NCI-H510A (cell line): ENCODE measurements at regions not wholly inside any gene's neighbourhood (a gene's known extent, or its start where the extent isn't known, plus 50 kb on each side); places are given as distances from the start of the nearest gene placed in this dataset.
"Not testable (repeated sequence)": the region's sequence is repeated elsewhere in the genome, so short reads cannot be mapped to it uniquely, and the experiment has no call there.

Experiments used
- DNase-seq: peaks from one replicate; lab custom pipeline; 2025; lab: John Stamatoyannopoulos, UW

DNA sequence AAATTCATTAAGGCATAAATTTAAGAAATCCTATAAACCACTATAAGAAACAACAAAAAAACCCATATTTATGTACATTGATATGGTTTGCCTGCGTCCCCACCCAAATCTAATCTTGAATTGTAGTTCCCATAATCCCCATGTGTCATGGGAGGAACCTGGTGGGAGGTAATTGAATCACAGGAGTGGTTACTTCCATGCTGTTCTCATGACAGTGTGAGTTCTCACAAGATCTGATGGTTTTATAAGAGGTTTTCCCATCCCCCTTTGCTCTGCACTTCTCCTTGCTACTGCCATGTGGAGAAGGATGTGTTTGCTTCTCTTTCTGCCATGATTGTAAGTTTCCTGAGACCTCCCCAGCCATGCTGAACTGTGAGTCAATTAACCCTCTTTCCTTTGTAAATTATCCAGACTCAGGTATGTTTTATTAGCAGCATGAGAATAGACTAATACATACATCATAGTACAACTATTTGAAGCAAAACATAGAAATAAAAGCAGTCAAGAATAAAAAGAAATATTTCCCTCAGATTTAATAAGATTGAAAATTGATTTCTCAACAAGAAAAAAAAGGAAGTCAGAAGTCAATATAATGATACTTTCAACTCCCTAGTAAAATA lies 209.0 kb upstream of the GPC6 start:
- DNase-seq, result no peak

DNA sequence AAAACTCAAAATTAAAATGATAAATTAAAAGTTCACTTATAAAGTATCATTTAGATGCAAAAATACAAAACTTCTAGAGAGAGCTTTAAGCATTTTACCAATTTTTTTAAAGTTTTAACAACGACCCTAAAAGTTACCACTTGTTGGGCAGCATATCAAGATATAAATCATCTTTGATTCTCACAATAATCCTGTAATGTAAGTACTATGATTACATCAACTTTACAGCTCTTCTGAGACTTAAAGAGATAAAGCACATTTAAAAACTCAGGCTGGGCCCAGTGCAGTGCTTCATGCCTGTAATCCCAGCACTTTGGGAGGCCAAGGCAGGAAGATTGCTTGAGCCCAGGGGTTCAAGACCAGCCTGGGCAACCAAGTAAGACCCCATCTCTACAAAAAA lies 202.7 kb upstream of the GPC6 start:
- DNase-seq, result no peak

DNA sequence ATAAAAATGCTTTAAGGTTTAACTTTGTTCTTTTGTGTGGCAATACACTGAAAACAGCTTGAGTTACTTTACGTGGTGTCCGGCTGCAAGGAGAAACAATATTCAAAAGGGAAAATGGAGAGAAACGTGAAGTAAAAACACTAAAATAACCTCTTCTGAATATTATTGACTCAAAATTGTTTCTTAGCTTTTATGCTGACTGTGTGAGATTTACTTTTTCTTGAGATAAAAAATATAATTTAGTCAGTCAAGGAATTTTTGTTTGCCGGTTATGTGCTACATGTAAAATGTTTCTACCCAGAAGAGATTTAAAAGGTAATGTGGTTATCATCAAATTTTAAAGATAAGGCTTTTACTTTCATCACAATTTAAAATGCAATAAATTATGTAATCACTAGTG lies 200.6 kb upstream of the GPC6 start:
- DNase-seq, result no peak

DNA sequence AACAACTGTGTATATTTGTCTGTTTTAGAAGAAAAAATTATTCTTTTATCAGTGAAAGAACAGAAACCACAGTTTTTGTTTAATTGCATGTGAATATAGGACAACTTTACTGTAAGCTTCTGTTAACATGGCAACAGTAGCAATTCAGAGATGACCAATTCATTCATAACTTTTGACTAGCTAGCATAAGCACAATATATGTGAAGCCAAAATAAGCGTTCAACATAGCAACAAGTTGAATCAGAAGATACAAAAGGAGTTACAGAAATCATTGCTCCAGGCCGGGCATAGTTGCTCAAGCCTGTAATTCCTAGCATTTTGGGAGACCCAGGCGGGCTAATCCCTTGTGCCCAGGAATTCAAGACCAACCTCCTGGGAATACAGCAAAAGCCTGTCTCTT lies 197.1 kb upstream of the GPC6 start:
- DNase-seq, result no peak

DNA sequence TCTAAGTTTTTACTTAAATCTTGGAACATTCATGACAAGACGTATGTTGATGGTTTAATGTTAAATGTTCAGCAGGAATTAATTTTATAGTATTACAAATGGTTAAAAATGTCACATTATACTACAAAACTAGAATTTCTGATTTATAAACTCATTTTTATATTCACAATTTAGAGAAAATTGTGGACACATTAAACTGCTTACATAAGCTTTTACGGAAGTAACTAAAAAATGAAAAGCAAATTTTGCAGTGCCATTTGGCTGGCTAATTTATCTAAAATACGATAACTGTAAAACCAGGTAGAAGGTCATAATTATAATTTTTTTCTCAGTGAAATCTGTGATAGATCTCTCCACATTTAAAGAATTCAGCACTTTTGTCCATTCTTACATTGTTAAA lies 190.2 kb upstream of the GPC6 start:
- DNase-seq, result no peak

DNA sequence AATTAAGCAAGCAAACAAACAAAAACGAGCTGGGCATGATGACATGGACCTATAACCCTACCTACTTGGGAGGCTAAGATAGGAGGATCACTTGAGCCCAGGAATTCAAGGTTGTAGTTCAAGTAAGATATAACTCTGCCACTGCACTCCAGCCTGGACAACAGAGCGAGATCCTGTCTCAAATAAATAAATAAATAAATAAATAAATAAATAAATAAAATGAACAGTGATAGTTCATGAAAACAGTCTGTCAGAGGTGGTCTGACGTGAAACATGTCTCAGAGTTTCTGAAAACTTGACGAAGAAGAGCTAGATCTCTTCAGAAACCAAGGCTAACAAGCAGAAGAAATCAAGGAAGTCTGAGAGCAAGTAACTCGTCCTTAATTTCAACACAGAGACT lies 188.8 kb upstream of the GPC6 start:
- no peak for DNase-seq

DNA sequence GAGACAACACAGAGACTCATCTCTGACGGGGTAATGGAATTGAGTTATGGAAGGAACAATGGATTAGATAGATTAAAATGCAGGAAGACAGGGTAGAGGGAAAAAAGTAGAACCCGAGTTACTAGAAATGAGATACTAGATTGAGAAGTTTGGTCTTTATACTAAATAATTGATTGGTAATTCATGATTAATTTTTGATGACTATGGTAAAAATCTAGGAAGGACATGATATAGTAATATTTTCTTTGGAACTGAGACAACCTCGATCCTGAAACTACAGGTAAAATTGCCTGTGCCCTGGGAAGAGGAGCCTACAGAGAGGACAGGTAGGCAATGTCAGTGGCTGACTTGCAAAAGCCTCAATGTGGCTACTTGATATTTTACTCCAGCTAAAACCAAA lies 188.4 kb upstream of the GPC6 start:
- DNase-seq, result no peak

DNA sequence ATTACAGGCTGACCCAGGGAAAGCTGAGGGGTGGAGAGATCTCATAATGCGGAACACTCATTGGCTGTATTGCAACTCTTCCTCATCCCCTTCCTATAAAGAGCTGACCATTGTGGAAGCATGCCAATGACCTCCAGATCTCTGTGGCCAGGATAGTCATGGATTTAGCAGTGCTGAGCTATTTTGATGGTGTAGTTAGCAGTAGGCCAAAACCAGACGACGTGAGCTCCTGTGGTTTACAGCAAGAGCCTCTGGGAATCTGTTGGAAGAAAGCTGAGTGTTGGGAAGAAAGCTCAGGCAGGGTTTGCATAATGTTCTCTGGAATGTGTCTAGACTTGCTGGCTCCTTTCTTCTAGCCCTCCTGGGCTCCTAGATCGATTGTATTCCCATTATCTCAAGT lies 187.5 kb upstream of the GPC6 start:
- no peak for DNase-seq

DNA sequence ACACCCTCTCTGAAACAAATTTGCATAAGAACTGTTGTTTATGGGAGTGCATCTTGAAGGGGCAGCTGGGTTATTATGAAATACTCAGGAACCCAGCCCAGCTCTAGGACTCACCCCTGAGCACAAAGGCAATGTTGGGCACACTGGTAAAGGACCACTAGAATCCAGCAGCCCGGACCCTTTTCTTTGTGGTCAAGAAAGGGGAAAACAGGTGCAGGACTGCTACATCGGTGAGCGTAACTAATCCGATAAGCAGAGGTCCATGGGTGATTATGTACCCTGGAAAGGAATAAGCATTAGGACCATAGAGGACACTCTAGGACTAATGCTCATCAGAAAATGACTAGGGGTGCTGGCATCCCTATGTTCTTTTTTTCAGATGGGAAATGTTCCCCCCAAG lies 185.0 kb upstream of the GPC6 start:
- not testable (repeated sequence) for DNase-seq

DNA sequence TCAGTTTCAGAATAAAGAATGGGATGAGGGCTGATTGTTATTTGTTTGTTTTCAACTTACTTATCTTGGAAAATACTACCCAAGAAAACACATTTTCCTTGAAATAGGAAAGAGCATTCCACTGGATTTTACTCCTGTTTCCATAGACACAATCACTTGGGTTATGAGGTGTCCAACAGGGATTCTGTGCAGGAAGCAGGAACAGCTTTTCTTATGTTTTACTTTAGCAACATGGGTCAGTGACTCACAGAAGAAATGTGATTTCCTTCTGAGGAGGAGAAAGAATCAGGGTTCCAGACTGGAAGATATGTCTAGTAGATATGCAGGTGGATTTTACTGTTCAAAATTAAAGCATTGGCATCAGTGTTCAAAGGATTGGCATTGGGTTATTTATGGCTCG lies 180.8 kb upstream of the GPC6 start:
- no peak for DNase-seq

DNA sequence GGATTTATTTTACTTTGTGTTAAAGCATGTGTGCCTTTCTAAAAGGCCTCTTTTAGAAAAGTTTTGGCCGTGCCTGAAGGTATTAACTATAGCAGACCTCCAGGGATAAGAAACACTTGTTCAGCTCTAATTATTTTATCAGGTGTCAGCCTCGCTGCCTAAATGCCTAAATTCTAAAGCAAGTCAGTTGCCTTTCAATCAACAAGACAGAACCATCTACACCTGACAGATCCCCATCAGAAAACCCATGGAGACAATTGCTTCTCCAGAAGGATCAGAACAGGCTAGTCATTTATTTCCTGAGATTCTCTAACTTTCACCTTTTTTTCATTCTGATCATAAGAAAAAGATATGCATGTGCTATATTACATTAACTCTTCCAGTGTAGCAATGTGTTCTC lies 171.4 kb upstream of the GPC6 start:
- DNase-seq, result no peak

DNA sequence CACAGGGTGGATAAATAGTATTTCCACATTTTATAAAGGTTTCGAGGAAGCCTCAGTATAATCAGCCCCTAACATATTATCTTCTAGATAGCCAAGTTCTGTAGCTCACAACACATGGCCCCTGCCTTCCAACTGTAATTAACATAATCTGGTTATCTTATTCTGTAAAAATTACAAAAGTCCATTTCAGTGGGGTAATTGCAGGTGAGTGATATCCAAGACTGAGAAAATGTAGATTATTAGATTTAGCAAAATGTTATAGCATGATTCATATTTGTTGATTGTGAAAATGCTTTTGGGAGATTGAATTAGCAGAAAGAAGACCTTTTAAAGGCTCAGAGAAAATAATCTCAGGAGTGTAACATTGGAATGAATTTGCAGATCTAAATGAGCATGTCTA lies 168.3 kb upstream of the GPC6 start:
- no peak for DNase-seq

DNA sequence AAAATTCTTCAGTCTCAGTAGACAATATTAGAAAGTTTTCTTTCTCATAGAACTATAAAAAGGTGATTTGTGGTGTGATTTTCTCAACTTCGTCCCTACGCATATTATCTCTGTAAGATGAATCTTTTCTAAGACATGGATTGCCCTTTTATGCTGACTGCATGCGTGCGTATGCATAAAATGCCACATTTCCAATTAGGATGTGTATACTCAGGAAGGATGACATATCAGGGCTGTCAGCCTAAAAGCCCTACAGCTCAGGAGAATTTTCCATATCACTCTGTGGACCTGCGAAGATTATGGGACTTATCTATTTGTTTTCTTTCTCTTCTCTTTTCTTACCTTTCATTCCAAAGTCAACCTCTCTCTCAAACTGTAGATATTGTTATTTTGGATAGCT lies 166.5 kb upstream of the GPC6 start:
- DNase-seq, result no peak

DNA sequence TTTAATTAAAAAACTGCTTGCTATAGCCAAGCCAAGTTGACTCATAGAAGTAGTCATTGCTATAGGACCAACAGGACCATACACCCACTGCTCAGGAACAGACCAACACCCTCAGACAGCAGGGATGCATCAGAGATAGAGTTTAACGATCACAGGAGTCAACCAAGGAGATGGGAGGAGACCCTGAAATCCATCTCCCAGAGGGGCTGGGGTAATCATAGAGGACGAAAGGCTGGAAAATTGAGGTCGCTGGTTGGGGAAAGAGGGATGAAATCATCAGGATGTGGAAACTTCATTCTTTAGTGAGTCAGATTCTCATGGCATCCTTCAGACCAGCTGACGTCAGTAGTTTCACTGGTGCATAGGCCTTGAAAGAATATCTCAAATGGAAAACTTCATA lies 160.4 kb upstream of the GPC6 start:
- DNase-seq, result no peak

DNA sequence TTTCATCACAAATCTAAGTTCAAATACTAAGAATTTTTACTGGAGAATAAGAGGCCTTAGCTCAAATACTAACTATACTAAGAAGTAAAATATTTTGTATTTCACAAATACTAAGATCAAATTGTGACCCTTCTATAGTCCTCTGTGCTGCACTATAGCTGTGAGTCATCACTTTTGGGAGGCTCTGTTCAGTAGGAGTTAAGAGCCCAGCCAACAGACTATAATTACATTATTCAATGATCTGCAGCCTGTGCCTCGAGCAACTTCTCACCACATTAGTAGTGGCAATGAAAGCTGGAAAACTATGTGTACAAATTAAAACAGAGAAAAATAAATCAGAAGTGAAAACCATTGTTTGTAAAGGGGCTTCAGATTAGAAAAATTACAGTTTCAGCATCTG lies 147.3 kb upstream of the GPC6 start:
- no peak for DNase-seq

DNA sequence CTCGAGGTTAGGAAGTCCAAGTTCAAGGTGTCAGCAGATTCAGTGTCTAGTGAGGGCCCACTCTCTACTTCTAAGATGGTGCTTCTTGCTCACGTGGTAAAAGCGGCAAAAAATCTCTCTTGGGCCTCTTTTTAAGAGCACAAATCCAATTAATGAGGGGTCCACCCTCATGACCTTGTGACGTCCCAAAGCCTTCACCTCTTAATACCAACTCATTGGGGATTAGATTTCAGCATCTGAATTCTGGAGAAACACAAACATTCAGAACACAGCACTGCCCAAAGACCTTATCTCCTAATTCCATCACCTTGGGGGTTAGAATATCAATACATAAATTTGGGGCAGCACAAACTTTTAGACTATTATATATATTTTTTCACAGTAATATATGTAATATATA lies 146.4 kb upstream of the GPC6 start:
- DNase-seq, result no peak

DNA sequence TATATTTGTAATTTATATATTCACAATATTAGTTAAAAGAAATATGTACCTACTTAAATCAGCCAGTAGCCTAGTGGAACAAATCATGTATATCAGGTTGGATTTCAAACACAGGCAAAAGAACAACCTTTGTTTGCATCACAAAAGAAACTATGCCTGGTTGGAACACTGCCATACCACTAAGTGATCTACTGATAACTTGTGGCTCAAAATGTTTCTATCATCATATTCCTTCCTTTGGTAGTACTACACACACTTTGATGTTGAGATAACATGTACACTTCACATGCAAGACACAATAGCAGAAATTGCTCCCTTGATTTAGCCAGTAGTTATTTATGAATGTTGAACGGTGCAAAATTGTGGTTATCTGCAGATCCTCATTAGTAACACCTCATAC lies 146.0 kb upstream of the GPC6 start:
- DNase-seq, result peak; percentile 3

DNA sequence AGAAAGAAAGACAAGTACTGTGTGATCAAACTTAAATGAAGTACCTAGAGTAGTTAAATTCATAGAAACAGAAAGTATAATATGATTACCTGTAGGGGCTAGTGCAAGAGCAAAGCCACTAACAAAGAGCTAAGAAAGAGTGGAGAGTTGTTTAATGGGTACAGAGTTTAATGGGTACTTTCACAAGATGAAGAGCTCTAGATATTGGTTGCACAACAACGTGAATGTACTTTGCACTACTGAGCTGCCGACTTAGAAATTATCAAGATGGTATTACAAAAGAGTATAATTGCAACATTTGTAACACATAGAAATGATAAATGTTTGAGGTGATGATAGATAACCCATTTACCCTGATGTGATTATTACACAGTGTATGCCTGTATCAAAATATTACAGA lies 140.3 kb upstream of the GPC6 start:
- DNase-seq, result no peak

DNA sequence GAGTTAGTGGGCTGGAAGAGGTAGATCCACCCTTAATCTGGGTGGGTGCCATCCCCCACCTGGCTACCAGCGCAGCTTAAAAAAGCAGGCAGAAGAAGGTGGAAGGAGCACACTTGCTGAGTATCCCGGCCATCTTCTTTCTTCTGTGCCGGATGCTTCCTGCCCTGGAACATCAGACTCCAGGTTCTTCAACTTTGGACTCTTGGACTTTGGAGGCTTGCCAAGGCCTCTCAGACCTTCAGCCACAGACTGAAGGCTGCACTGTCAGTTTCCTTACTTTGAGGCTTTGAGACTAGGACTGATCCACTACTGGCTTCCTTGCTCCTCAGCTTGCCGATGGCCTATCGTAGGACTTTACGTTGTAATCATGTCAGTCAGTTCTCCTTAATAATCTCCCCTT lies 127.6 kb upstream of the GPC6 start:
- DNase-seq, result no peak

DNA sequence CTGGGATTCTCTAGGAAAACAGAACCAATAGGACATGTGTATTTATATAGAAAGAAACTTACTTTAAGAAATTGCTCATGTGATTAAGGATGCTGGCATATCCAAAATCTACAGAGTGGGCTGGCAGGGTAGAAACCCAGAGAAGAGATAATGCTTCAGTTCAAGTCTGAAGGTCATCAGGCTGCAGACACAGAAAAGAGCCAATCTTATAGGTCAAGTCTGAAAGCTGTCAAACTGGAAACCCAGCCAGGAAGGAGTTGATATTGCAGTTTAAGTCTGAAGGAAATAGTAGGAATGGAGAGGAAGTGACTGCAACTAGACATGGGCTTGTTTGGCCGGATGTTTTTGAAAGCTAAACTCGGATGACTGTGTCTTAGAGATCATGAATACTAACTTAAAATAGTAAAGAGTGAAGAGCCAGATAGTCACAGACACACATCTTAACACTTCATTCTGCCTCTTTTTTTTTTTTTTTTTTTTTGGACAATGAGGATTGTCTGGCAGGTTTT lies 125.3 kb upstream of the GPC6 start:
- no peak for DNase-seq

DNA sequence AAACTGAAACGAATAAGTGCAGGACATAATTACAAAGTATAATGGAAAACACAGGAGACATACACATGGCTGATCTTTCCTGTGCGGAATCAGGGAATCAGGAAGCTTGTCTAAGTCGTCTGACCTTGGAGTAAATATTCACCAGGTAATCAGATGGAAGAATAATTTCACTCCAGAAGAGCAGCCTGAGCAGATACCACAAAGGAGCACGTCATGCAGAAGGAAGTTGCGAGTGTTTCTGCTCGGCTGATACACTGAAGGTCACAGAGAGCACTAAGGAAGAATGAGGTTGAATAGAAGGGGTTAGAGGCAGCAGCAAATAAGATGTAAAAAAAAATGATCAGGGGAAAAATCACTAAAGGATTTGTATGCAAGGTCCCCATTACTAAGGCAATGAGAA lies 122.3 kb upstream of the GPC6 start:
- DNase-seq, result no peak

DNA sequence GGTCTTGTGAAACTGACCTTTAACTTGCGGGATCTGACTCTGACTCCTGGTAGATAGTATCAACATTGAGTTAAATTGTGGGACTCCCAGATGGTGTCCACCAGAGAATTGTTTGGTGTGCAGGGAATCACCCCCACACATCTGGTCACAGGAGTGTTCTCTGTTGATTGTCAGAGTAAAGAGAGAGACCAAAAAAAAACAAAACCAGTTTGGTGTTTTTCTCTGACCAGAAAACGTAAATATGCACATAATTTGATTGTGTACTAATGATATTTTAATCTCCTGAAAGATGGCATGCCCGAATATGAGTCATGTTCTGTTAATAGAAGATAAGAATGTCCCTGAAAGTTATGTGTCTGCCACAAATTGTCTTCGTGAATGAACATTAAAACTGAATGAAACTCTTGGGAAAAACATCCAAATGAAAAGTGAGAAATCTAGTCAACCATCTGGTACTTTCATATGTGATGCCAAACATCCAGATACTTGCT lies 118.5 kb upstream of the GPC6 start:
- DNase-seq, result no peak

DNA sequence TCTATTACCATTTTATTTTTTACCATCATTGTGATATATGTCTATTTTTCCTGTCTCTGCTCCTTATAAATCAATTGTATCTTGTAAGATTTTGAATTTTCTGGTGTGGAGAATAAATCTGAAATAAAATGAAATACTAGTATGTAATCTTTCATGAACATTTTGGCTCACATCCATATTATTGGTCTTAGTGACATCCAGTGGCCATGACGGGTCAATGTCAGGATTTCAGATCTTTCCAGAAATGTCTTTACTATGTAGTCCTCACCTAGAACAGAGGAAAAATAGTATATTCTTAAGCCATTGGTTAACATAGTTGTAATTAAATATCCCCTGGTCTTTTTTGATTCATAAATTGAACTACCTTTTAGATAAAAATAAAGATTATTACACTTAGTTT lies 109.8 kb upstream of the GPC6 start:
- no peak for DNase-seq

DNA sequence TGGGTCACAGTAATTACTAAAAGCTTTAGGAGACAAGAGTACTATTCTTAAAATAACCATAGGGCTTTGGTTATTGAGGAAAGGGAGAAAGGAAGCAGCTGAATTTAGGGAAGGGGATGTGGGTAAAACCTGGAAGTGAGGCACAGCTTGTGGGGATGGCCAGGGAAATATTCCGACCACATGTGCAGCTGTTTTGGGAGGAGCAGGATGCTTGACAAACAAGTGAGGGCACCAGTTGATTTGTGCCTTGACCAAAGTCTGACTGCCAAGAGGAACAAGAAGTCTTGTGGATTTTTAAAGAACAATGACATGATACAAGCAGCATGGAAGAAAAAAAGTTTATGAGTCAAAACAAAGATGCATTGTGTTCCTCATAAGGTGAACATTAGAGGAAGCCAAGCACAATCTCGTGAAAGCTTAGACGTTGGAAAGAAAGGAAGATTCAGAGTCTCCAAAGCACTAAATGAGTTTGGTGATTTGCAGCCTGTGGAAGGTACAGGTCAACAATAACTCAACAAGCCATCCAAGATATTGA lies 108.5 kb upstream of the GPC6 start:
- no peak for DNase-seq
